SU-DHL-6 (cell line): ENCODE measurements at regions not wholly inside any gene's neighbourhood (a gene's known extent, or its start where the extent isn't known, plus 50 kb on each side); places are given as distances from the start of the nearest gene placed in this dataset.

ENCODE experiments used
- EZH2phosphoT487 ChIP-seq: fragments of 200-600 bp; sonication (generic), shearing (Covaris generic); conservative IDR thresholded peaks from 2 replicates; pipeline ENCODE4 v1.6.1; 2018; ENCODE audit warnings: mild to moderate bottlenecking, antibody characterized with exemption, low read length, moderate library complexity, mixed read lengths
- TF ChIP-seq, protein P1 (sequence below): fragments of 200-600 bp; sonication (generic); IDR thresholded peaks from one replicate; pipeline ENCODE4 v1.5.1; 2017; ENCODE audit warnings: antibody characterized with exemption, mild to moderate bottlenecking, low read length, moderate library complexity; ENCODE audit not compliant: insufficient read depth, poor library complexity, severe bottlenecking

DNA sequence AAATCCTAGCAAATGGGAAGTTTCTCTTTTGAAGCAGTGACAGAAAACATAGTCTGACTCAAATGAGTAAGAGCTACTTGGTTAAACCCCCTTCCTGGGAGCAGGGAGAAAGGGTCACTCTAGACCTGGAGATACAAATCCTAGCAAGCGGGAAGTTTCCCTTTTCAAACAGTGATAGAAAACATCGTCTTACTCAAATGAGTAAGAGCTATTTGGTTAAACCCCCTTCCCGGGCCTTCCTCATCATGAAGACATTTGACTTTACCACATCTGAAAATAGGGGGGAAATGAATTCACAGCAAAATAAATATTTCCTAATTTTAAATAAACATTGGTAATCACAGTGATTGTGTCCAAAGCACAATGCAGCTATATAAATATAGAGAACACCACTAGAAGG lies 79.2 kb downstream of the FOXB1 start:
- TF ChIP-seq EZH2phosphoT487, result no peak
- TF ChIP-seq, protein P1, sequence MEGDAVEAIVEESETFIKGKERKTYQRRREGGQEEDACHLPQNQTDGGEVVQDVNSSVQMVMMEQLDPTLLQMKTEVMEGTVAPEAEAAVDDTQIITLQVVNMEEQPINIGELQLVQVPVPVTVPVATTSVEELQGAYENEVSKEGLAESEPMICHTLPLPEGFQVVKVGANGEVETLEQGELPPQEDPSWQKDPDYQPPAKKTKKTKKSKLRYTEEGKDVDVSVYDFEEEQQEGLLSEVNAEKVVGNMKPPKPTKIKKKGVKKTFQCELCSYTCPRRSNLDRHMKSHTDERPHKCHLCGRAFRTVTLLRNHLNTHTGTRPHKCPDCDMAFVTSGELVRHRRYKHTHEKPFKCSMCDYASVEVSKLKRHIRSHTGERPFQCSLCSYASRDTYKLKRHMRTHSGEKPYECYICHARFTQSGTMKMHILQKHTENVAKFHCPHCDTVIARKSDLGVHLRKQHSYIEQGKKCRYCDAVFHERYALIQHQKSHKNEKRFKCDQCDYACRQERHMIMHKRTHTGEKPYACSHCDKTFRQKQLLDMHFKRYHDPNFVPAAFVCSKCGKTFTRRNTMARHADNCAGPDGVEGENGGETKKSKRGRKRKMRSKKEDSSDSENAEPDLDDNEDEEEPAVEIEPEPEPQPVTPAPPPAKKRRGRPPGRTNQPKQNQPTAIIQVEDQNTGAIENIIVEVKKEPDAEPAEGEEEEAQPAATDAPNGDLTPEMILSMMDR, result no peak
